Eye (tissue), 1 donor: ENCODE measurements at regions not wholly inside any gene's neighbourhood (a gene's known extent, or its start where the extent isn't known, plus 50 kb on each side); places are given as distances from the start of the nearest gene placed in this dataset.

Experiments
- DNase-seq: peaks from one replicate; pipeline ENCODE4 v3.0.0-alpha.2; 2015

GRCh38 chr1:18535391-18536210, 54.9 kb downstream of the KLHDC7A start:
- no peak for DNase-seq

- DNase-seq, result no peak
These were observed 55.6 kb downstream of the KLHDC7A start for GRCh38 chr1:18536356-18536755.

- DNase-seq, result no peak
These were observed 56.2 kb downstream of the KLHDC7A start for GRCh38 chr1:18536915-18537314.

- no peak for DNase-seq
These were observed 56.9 kb downstream of the KLHDC7A start for GRCh38 chr1:18537386-18538306.

GRCh38 chr1:18539171-18539570, 58.4 kb downstream of the KLHDC7A start:
- DNase-seq, result no peak

GRCh38 chr1:18540136-18540765, 59.5 kb downstream of the KLHDC7A start:
- no peak for DNase-seq

- DNase-seq, result no peak
These were observed 60.5 kb downstream of the KLHDC7A start for GRCh38 chr1:18541046-18541795.

- DNase-seq, result peak; percentile 85
These were observed 61.6 kb downstream of the KLHDC7A start for GRCh38 chr1:18542351-18542750.

GRCh38 chr1:18546026-18546425, 65.3 kb downstream of the KLHDC7A start:
- no peak for DNase-seq

- DNase-seq, result peak; percentile 31
These were observed 66.7 kb downstream of the KLHDC7A start for GRCh38 chr1:18547460-18547859.

- no peak for DNase-seq
These were observed 67.9 kb downstream of the KLHDC7A start for GRCh38 chr1:18548643-18549042.

- DNase-seq, result peak; percentile 55
These were observed 68.4 kb downstream of the KLHDC7A start for GRCh38 chr1:18549106-18549505.

GRCh38 chr1:18549906-18550305, 69.2 kb downstream of the KLHDC7A start:
- DNase-seq, result peak; percentile 55

- no peak for DNase-seq
These were observed 71.9 kb downstream of the KLHDC7A start for GRCh38 chr1:18552631-18553030.

- DNase-seq, result no peak
These were observed 72.7 kb downstream of the KLHDC7A start for GRCh38 chr1:18553388-18553787.

GRCh38 chr1:18554099-18554498, 73.4 kb downstream of the KLHDC7A start:
- DNase-seq, result no peak

GRCh38 chr1:18554597-18554996, 73.9 kb downstream of the KLHDC7A start:
- no peak for DNase-seq

GRCh38 chr1:18555036-18555435, 74.3 kb downstream of the KLHDC7A start:
- DNase-seq, result no peak

GRCh38 chr1:18556364-18556763, 74.3 kb upstream of the PAX7 start:
- peak; percentile 52 for DNase-seq

- DNase-seq, result peak; percentile 85
These were observed 72.8 kb upstream of the PAX7 start for GRCh38 chr1:18557621-18558465.

- DNase-seq, result no peak
These were observed 70.0 kb upstream of the PAX7 start for GRCh38 chr1:18560692-18561091.

- DNase-seq, result no peak
These were observed 68.7 kb upstream of the PAX7 start for GRCh38 chr1:18561967-18562366.
